HEK293T (cell line): ENCODE measurements at regions not wholly inside any gene's neighbourhood (a gene's known extent, or its start where the extent isn't known, plus 50 kb on each side); places are given as distances from the start of the nearest gene placed in this dataset.

Experiments
- BHLHE40 ChIP-seq: fragments of 450-650 bp; IDR thresholded peaks from 2 replicates; pipeline ENCODE4 v1.6.1; 2016; ENCODE audit warnings: mild to moderate bottlenecking, moderate library complexity, borderline replicate concordance
- ELF4 ChIP-seq: fragments of 450-650 bp; IDR thresholded peaks from 2 replicates; pipeline ENCODE4 v1.6.1; 2017; ENCODE audit warnings: antibody characterized with exemption
- FOXK2 ChIP-seq: fragments of 450-650 bp; IDR thresholded peaks from 2 replicates; pipeline ENCODE4 v1.6.1; 2016; ENCODE audit warnings: mild to moderate bottlenecking
- FOXM1 ChIP-seq: fragments of 450-650 bp; IDR thresholded peaks from 2 replicates; pipeline ENCODE4 v1.6.1; 2017; ENCODE audit warnings: mild to moderate bottlenecking, borderline replicate concordance
- HDGF ChIP-seq: fragments of 450-650 bp; IDR thresholded peaks from 2 replicates; pipeline ENCODE4 v1.6.1; 2017; ENCODE audit warnings: antibody characterized with exemption, borderline replicate concordance
- NFRKB ChIP-seq: fragments of 450-650 bp; IDR thresholded peaks from 2 replicates; pipeline ENCODE4 v1.6.1; 2016; ENCODE audit warnings: mild to moderate bottlenecking, moderate library complexity
- PKNOX1 ChIP-seq: fragments of 450-650 bp; IDR thresholded peaks from 2 replicates; pipeline ENCODE4 v1.6.1; 2016
- SP1 ChIP-seq: fragments of 450-650 bp; IDR thresholded peaks from 2 replicates; pipeline ENCODE4 v1.6.1; 2017
- SUZ12 ChIP-seq: fragments of 450-650 bp; IDR thresholded peaks from 2 replicates; pipeline ENCODE4 v1.6.1; 2016; ENCODE audit warnings: mild to moderate bottlenecking
- ZNF384 ChIP-seq: fragments of 450-650 bp; IDR thresholded peaks from 2 replicates; pipeline ENCODE4 v1.6.1; 2016

GRCh38 chr4:24428850-24429249, 155.5 kb downstream of the DHX15 start:
- TF ChIP-seq HDGF (no peak), ZNF384 (no peak), SP1 (no peak), BHLHE40 (no peak), FOXK2 (no peak), FOXM1 (no peak), NFRKB (no peak), ELF4 (no peak), SUZ12 (no peak), PKNOX1 (no peak)
